ENCODE measurements at regions not wholly inside any gene's neighbourhood (a gene's known extent, or its start where the extent isn't known, plus 50 kb on each side); places are given as distances from the start of the nearest gene placed in this dataset.
A peak's percentile ranks its signal among the peaks of the same experiment; 100 is the strongest.

DNA sequence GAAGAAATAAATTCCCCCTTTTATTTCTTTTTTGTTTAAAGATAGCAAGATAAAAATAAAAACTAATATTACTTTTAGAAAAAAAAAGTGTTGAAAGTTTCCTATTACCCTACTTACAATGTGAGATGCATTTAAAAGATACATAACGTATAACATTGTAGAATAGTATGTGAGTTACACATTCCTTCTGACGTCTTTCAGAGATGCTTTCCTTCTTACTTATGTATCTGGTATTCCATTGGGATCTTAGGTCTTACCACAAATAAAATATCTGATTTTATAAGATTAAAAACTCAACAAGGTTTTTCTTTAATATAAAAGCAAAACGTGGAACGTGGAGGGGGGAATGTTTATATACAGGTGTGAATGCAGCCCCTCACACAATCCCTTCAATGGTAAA is 147.2 kb upstream of the ETS2 start:
- no peak for DNase-seq (ENCODE audit: low spot score)

DNA sequence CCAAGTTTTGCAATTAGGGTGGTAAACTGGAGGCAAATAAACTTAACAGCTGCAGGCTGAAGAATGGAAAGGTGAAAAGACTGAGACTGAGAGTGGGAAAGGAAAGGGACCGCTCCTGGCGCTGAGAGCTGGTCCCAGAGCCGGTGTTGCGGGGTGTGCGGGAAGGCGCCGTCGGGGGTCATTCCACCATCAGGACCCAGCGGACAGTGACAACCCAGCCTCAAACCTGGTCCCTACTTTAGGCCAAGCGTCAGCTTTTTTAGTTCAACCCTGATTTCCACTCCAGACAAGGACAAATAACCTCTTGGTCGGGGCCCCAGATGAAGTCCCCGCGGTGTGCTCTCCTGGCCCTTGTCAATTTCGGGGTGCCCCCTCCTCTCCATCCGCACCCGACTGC is 145.8 kb upstream of the ETS2 start:
- DNase-seq (ENCODE audit: low spot score) = no peak

DNA sequence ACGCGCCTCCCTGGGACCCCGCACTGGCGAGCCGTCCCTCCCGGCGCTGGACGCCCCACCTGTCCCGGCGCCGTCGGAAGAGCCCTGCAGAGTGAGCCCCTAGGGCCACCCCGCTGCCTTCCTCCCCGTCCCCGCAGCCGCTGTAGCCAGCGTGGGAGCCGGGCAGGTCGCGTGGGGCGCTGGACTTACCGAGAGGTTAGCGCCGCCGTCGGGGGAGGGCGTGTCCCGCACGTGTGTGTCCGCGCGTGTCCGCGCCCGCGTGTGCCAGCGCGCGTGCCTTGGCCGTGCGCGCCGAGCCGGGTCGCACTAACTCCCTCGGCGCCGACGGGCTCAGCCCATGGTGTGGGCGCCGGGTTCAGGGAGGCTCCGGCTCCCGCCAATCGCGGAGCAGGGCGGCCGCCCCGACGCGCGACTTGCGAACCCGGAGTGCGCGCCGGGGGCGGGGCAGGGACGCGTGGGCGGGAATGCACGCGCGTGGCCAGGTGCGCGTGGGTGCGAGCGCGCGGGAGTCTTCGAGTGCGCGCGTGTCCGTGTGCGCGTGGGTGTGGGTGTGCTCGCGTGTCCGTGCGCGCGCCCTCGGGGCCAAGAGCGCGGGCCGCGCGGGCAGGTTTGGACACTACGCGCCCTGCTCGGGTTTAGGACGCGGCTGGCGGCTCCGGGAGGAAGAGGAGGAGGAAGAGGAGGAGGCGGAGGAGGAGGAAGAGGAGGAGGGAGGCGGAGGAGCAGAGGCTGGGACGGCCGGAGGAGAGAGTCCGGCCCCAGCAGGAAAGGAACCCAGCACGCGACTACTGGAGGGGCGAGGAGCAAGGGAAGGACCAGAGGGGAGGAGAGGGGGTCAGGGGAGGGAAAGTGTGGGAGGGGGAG is 145.2 kb upstream of the ETS2 start:
- DNase-seq (ENCODE audit: low spot score) = no peak

DNA sequence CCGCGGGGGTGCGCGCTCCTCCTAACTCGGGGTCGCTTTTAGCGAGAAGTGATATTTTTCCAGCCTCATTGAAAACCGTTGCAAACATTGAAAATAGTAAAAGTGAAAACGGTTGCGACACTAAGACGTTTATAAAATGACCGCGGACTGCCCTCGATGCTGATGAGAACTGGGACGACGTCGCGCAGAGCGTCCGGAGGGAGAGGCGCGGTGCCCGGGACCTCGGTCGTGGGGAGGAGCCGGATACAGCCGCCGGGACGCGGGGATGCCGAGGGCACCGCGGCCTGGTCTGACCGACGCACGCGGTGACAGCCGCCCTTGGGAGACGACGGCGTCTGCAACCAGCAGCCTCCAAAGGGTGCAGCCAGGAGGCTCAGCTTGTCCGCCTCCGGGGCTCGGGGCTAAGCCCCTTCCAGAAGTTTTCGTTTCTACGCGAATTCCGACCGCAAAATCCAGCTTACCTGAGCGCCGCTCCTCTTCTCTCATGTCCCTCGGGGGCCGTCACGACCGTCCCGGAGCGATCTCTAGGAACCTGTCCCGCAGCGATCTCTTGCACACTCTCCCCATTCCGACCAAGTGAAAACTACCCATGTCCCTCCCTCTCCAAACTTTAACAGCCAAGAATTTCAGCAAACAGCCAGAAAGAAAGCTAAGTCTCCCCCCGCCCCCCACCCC is 144.4 kb upstream of the ETS2 start:
- DNase-seq (ENCODE audit: low spot score) = no peak

DNA sequence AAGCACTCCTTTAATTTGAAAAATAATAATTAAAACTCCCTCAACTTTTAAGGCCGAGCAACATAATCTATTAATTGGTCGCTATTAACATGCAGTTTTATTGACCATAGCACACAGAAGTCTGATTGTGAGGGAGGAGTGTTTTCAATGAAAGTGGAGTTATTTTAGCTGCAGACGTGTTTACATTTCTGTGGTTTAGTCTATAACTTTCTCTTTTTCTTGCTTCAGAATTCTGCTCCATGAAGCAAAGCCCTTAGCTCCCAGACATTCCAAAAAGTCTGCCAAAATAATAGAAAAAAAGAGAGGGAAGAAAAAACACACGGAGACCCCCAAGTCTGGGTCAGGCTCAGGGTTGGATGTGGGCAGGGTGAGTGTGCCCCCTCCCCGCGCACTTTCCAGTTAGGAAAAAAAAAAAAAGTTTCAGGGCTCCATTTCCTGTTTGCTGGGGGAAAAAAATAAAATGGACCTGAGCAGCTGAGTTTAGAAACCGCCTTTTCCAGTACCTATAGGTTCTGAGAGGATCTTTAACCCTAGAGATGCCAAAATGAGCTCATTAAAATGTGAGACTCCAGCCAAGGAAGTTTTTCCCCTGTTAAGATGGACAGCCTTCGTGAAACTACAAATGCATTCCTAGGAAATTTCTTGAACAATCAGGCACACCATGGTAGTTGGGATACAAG is 143.7 kb upstream of the ETS2 start:
- DNase-seq (ENCODE audit: low spot score) = peak; percentile 70

DNA sequence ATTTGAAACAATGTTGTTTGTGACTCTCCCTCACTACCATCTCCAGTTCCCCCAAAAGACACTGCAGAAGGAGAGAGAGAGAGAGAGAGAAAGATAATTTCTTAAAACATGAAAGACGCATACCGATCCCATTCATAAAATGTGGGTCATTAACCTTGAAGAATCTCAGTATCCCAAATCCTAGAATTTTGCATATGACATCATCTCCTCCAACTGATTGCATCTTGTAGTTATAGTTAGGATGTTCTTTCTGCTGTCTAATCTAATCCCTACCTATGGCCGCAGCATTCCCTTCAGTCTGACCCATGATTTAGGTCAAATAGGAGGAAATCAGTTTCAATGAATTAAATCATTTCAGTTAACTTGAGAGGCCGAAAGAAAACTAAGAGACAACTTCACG is 142.4 kb upstream of the ETS2 start:
- no peak for DNase-seq (ENCODE audit: low spot score)

DNA sequence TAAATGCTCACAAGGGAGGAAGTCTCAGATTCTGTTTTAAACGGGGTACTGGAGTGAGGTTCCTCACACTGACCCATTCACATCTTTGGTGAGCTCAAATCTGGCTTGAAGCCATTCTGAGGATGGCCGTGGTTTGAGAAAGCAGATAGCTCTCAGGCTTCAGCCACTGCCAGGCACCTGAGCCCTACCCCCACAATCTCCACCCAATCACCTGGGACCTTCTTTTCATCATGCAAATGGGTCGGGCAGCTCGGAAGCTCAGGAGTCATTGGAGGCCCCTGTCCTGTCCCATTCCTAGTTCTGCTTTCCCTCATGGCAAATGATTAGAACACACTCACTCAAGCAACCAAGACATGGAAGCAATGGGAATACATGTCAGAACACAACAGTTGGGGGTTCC is 141.4 kb upstream of the ETS2 start:
- DNase-seq (ENCODE audit: low spot score) = no peak

DNA sequence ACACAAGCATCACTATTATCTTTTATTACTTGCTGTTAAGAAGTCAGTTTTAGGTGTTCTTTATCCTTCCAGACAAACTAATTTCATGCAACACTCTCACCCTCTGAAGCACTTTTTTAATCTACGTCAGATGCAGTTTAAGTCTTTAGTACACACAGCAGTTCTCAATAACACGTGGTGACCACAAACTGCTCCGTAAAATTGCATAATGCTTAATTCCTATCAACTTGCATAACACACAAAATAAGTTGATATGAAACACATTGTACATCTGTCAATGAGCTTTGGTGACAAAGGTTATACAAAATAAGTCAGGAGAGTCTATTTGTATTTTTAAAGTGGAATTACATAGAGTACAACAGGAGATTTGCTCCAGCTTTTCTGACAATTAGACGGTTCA is 140.9 kb upstream of the ETS2 start:
- DNase-seq (ENCODE audit: low spot score) = no peak

DNA sequence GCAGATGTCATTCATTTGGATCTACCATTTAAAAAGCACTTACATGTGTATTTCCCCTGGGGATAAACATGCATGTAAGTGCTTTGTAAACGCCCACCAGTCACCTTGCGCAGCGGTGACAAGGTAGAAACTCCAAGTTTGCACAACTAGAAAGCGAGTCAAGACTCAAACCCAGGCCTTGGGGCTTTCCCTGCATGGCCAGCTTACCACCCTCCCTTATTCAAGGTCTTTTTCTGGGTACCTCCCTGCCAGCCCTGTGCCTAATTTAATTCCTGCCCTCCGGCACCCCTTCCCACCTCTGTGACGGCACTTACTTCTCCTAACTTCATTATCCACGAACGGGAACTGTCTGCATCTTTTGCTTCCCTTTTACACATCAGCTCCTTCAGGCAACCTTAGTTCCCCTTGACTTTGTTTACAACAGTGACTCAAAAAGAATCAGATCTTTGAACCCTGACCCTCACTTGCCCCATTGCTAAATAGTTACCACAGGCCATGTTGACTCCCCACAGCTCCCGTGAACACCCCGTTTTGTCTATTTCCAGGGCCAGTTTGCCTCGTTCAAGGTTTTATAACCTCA is 138.3 kb upstream of the ETS2 start:
- no peak for DNase-seq (ENCODE audit: low spot score)

DNA sequence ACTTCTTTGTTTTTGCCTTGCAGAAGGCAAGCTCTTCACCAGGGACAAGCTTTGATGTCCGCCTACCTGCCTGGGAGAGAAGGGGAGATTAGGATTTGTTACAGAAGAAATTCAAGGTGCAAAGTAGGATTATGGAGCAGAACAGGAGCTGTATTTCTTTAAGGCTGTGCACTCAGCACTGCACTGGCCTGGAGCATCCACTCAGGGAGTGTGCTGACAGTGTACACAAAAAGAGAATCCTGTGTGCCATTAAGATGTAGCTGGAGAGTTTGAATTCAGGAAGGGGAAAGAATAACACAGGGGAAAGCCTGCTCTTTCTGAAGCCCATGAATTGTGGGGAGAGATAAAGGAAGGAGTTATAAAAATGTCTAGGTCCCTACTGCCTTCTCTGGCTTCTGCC is 137.7 kb upstream of the ETS2 start:
- DNase-seq (ENCODE audit: low spot score) = no peak

DNA sequence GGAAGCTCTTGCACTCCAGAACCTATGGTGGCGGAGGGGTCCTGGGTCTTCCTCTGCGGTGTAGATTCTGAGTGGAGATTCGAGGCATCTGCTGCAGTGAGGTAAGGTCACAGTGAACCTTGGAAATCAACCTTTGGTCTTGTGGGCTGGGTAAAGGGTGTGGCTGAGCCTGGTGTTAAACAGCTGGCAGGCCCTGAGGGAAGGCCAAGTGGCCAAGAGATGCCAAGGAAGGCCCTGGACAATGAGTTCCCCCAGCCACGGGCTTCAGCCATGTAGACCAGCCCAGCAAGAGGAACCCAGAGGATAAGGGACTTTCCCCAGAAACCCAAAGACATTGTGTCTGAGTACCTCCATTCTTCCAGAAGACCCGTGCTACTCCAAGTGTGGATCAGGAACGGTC is 137.2 kb upstream of the ETS2 start:
- no peak for DNase-seq (ENCODE audit: low spot score)

DNA sequence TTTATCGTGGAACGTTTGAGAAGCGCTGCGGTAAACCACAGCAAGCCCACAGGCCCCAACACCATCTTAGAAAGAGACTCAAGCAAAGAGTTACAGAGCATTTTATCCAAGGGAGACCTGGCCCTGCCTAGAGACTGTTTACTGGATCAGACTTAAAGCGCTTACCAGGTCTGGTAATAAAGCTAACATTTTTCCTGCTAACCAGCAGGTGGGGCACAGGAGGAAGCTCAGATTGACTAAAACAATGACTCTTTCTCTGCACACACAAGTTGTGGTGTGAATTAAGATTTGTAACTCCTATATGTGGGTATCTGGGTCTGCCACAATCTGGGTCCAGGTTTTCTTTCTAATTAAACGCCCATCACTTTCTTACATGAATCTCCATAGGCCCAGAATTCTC is 136.5 kb upstream of the ETS2 start:
- DNase-seq (ENCODE audit: low spot score) = peak; percentile 33

DNA sequence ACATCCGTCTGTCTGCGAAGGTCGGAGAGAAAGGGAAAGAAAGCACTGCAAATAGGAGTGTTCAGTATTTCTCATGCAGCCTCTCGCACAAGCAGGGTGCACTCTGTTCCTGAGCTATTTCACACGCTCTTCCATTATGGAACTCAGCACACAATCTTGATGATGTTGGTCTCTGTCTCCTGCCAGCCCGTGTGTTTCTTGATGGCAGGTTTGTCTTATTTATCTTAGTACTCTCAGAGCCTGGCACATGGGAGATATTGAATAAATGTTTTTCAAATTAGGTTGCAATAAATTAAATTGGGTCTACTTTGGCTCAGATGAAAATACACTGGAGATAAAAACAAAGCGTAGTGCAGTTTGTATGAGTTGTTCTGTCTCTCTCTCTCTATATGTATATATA is 134.9 kb upstream of the ETS2 start:
- DNase-seq (ENCODE audit: low spot score) = no peak

DNA sequence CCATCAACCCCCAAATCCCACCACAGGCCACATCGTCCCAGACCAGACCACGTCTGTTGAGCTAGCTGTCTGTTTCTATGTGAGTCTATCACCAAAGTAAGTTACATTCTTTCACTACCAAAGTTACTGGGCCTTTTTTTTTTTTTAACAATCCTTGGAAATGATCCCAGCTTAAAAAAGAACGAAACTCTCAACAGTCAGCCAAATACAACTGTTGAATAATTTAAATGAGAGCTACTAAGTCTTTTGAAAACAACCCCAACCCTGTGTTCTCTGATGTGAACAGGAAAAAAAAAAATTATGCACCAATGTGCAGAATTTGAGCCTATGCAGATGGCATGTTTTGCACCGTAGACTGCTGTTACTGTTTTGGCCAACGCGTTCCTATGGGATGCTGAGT is 134.0 kb upstream of the ETS2 start:
- no peak for DNase-seq (ENCODE audit: low spot score)

DNA sequence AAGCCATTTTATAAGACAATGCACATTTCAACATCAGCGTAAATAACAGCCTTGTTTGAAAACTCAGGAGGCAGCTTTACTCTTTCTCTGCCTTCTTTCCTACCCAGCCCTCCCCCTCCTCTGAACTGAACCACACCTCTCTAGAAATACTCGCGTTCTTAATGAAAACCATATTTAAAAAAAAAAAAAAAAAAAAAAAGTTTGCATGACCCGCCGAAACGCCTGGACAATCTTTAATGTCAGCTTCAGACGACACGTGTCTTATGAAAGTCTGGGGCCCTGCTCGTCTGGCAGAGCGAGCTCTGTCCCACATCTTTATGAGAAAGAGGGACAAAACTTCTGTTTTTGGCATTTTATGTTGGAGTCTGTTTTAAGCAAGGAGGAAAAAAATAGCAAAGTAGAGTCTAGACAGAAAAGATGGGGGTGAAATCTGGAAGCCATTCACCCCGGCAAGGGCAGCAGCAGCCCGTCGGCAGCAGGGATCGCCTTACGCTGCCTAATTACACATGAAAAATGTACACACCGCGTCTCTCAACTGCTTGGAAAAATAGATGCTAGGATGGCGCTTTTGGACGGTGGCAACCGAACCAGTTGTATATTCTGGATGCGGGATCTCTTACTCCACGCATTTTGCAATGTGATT is 130.4 kb upstream of the ETS2 start:
- DNase-seq (ENCODE audit: low spot score) = peak; percentile 15

DNA sequence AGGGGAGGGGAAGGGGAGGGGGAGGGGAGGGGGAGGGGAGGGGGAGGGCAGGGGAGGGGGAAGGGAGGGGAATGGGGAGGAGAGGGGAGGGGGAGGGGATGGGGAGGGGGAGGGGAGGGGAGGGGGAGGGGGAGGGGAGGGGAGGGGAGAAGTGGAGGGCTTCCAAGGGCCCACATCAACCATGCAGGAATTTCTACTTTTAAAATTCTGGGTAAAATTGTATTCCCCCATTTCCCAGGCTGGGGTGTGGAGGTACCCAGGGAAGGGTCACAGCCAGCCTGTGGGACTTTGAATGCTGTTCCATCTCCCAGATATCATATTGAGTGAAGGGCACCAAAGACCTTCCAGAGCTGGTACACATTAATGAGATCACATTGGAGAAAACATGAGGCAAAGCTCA is 126.9 kb upstream of the ETS2 start:
- no peak for DNase-seq (ENCODE audit: low spot score)

DNA sequence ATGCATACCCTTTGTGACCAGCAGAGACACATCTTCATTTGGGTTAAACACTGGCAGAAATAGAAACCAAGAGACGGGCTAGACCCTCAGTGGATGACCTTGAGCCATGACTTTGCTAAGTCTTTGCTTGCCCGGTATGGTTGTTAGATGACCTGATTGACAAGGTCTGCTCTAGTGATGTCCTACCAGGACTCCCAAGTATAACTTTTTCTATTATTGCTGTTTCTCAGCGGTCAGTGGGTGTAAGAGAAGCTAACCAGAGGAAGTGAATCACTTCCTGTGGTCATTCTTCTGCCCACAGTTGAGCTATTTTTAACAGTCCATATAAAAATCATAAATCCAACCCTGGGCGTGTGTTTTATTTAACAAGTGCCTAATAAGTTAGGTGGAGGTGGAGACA is 126.2 kb upstream of the ETS2 start:
- peak; percentile 70 for DNase-seq (ENCODE audit: low spot score)

DNA sequence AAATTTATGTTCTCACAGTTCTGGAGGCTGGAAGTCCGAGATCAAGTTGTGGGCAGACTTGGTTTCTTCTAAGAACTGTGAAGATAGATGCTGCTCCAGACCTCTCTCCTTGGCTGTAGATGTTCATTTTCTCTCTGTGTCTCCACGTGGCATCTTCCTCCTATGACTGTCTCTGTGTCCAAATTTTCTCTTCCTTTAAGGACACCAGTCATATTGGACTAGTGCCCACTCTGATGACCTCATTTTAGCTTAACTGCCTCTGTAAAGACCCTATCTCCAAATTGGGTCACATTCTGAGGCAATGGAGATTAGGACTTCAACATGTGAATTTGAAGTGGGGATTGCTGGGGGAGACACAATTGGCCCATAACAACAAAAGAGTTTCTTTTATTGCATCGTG is 125.3 kb upstream of the ETS2 start:
- DNase-seq (ENCODE audit: low spot score) = no peak

DNA sequence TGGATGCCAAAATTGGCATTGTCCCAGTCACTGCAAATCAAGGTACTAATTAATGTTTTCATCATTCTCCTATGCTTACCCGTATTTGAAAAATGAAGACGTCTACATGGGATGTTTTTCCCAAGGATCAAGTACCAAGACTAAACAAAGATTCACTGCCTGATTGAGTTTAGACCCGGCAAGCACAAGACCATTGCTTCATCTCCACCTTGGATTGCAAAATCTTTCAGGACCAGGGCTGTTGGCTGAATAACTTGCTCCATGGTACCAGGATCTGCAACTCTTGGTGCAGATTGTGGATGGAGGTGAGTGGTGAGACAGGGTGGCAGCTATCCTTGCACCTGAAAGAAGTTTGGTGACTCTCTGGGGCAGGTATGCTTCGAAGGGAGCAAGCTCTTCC is 122.5 kb upstream of the ETS2 start:
- peak; percentile 25 for DNase-seq (ENCODE audit: low spot score)

DNA sequence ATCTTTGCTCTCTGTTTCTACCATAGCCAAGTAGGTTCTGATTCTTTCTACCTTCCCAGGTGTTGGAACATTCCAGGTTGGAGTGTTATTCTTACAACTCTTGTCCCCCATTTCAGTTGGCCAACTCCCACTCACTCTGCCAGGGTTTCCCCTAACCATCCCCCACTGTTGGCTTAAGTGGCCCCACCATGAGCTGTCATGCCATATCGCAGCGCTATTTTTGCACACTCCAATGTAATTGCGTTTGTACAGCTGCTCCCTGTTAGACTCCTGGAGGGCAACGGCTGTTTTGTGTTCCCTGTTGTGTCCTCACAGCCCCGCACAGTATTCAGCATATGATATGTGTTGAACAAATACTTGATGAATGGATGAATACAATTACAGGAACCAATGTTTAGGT is 117.7 kb upstream of the ETS2 start:
- no peak for DNase-seq (ENCODE audit: low spot score)

DNA sequence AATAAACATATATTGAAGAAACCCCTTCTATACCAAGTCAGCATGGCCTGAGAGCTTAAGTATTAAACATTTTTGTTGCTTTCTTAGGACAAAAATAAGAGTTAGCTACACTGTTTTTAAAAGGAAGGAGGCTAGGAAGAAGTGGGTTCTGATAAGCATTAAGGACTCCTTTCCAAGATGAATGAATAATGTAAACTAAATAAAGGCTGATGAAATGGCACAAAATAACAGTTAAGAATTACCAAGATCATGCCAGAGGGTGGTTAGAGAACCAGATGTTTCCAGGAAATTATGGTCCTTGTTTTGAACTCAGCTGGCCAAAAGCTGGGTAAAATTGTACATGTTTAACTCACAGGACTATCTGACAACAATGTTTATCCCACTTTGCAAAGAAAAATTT is 114.1 kb upstream of the ETS2 start:
- no peak for DNase-seq (ENCODE audit: low spot score)

DNA sequence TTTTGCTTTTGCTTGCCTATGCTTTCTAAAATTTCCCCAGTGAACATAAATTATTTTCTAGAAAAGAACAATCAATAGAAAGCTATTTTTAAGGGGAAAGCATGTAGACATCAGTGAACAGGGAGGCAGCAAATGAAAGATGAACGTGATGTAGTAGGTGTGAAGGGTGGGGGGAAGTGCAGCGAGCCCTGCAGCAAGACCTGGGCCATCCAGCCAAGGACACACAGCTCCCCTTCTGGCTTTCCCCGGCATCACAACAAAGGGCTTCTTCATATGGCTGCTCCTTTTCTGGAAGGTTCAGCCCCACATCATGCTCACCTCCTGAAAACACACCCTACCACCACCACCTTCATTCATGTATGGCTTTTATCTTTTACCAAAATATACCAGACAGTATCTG is 109.2 kb upstream of the ETS2 start:
- no peak for DNase-seq (ENCODE audit: low spot score)
